H1 (cell line): ENCODE measurements at regions not wholly inside any gene's neighbourhood (a gene's known extent, or its start where the extent isn't known, plus 50 kb on each side); places are given as distances from the start of the nearest gene placed in this dataset.

Experiments used
- CHD1 ChIP-seq: IDR thresholded peaks from 2 replicates; pipeline ENCODE4 v1.6.1; 2012; ENCODE audit warnings: low read depth, low read length, improper control_type of control experiment
- CHD7 ChIP-seq: fragments of 300-600 bp; sonication (generic); IDR thresholded peaks from 2 replicates; pipeline ENCODE4 v1.7.1; 2012; ENCODE audit warnings: low read length, moderate library complexity, mild to moderate bottlenecking, inconsistent platforms; ENCODE audit not compliant: insufficient replicate concordance
- RXRA ChIP-seq: IDR thresholded peaks from 2 replicates; pipeline ENCODE4 v1.6.1; 2011; ENCODE audit warnings: low read depth, mild to moderate bottlenecking, low read length, moderate library complexity; ENCODE audit not compliant: insufficient read depth
- SIRT6 ChIP-seq: IDR thresholded peaks from one replicate; pipeline ENCODE4 v1.7.1; 2012; ENCODE audit warnings: low read length, inconsistent platforms
- SIX5 ChIP-seq: IDR thresholded peaks from 2 replicates; pipeline ENCODE4 v1.6.1; 2011; ENCODE audit warnings: mild to moderate bottlenecking, low read depth, low read length
- SP4 ChIP-seq: IDR thresholded peaks from 2 replicates; pipeline ENCODE4 v1.6.1; 2012; ENCODE audit warnings: low read length, inconsistent platforms
- YY1 ChIP-seq: IDR thresholded peaks from 2 replicates; pipeline ENCODE4 v1.6.1; 2011; ENCODE audit warnings: low read depth, mild to moderate bottlenecking, low read length
- ZNF274 ChIP-seq: IDR thresholded peaks from 2 replicates; pipeline ENCODE4 v1.7.0; 2012; ENCODE audit warnings: low read length, borderline replicate concordance; ENCODE audit errors: extremely low read depth
- TF ChIP-seq, protein P1 (sequence below): IDR thresholded peaks from 2 replicates; pipeline ENCODE4 v1.6.1; 2011; ENCODE audit warnings: low read length, improper control_type of control experiment

DNA sequence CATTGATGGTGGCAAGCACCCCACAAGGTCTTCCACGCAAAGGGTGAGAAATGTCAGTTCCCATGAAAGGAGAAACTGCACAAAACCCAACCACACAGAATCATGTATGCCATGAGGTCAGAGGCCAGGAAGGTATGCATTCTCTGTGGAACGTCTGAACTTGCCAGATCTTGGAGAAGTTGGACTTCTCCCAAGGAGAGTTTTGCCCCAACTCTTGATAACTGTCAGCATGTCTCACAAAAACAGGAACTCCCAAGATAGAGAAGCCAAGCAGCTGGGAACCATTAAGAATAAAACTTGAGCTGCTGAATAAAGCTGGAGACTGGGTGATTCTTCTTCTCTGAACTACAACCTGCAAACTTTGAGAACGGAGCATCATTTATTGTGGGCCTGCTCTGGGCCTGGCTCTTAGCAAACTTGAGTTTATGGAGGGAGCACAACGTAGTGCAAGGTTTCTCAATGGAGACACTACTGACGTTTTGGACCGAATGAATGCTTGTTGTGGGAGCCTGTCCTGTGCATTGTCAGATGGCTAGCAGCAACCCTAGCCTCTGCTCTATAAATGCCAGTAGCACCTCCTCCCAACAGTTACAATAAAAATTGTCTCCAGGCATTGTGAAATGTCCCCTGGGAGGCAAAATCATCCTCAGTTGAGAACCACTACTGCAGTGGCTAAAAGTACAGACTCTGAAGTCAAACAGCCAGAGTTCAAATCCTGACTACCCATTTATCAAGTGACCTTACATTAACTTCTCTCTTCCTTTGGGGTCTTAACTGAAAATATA, 193.5 kb downstream of the ACTL7B start (continued):
- TF ChIP-seq CHD7 (no peak), SP4 (no peak), SIX5 (no peak), RXRA (no peak), SIRT6 (no peak), CHD1 (no peak), YY1 (no peak), ZNF274 (no peak)
- TF ChIP-seq, protein P1, sequence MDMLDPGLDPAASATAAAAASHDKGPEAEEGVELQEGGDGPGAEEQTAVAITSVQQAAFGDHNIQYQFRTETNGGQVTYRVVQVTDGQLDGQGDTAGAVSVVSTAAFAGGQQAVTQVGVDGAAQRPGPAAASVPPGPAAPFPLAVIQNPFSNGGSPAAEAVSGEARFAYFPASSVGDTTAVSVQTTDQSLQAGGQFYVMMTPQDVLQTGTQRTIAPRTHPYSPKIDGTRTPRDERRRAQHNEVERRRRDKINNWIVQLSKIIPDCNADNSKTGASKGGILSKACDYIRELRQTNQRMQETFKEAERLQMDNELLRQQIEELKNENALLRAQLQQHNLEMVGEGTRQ, result no peak
